NOMO-1 treated with DMSO at 0.1 percent for 48 hours (cell line): ENCODE measurements at regions not wholly inside any gene's neighbourhood (a gene's known extent, or its start where the extent isn't known, plus 50 kb on each side); places are given as distances from the start of the nearest gene placed in this dataset.

ENCODE experiments used
- DNase-seq: peaks from one replicate; lab custom pipeline; 2025; ENCODE audit not compliant: unreplicated experiment; lab: John Stamatoyannopoulos, UW

GRCh38 chr6:44050872-44051505, 76.3 kb downstream of the MRPL14 start:
- DNase-seq: no peak

- no peak for DNase-seq
These were observed 77.0 kb downstream of the MRPL14 start for GRCh38 chr6:44049989-44050871.

GRCh38 chr6:44049163-44049988, 77.9 kb downstream of the MRPL14 start:
- no peak for DNase-seq

- DNase-seq: no peak
These were observed 79.0 kb downstream of the MRPL14 start for GRCh38 chr6:44048277-44048676.

- no peak for DNase-seq
These were observed 79.5 kb downstream of the MRPL14 start for GRCh38 chr6:44047801-44048200.

- no peak for DNase-seq
These were observed 80.1 kb downstream of the MRPL14 start for GRCh38 chr6:44047179-44047546.

GRCh38 chr6:44046516-44047178, 80.6 kb downstream of the MRPL14 start:
- DNase-seq: no peak

- no peak for DNase-seq
These were observed 81.6 kb downstream of the MRPL14 start for GRCh38 chr6:44045672-44046015.

- DNase-seq: no peak
These were observed 82.1 kb downstream of the MRPL14 start for GRCh38 chr6:44044940-44045671.

GRCh38 chr6:44044154-44044539, 83.1 kb downstream of the MRPL14 start:
- no peak for DNase-seq

- DNase-seq: no peak
These were observed 83.6 kb downstream of the MRPL14 start for GRCh38 chr6:44043479-44044153.

- DNase-seq: no peak
These were observed 84.2 kb downstream of the MRPL14 start for GRCh38 chr6:44042989-44043478.

GRCh38 chr6:44042261-44042988, 84.8 kb downstream of the MRPL14 start:
- DNase-seq: no peak

GRCh38 chr6:44041461-44042260, 85.6 kb downstream of the MRPL14 start:
- DNase-seq: no peak

- DNase-seq: no peak
These were observed 86.5 kb downstream of the MRPL14 start for GRCh38 chr6:44040786-44041185.

- no peak for DNase-seq
These were observed 87.4 kb downstream of the MRPL14 start for GRCh38 chr6:44039839-44040350.

- no peak for DNase-seq
These were observed 88.0 kb downstream of the MRPL14 start for GRCh38 chr6:44039191-44039719.

GRCh38 chr6:44038543-44039065, 88.6 kb downstream of the MRPL14 start:
- DNase-seq: no peak
